ENCODE measurements at regions not wholly inside any gene's neighbourhood (a gene's known extent, or its start where the extent isn't known, plus 50 kb on each side); places are given as distances from the start of the nearest gene placed in this dataset.
"Not testable (repeated sequence)": the region's sequence is repeated elsewhere in the genome, so short reads cannot be mapped to it uniquely, and the experiment has no call there.

DNA sequence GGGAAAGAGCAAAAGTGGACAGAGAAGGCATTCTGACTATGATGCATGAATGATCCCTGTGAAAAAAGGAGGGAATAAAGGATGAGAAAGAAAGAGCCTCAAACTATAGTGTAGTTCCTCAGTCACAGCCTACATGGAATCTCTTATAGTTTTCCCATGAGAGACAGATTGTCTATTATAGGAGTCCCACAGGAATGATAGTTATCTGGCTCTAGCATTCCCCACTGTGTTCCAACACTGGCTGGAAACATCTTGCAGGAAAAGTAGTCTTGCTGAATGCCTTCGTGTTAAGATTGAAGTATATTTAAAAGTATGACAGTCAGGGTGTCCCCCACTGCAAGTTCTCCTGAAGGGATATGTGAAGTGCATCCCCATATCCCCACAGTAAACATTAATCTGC is 641.5 kb upstream of the NECTIN3 start:
- Histone ChIP-seq H3K9me3 (ENCODE audit: control insufficient read depth, insufficient read depth, low read length) (no peaks in the 10 kb centered on the region), H3K9ac (ENCODE audit: low read depth, low read length) (no peak overlapping the region), H3K4me1 (ENCODE audit: insufficient read depth, low read length) (peaks cover 7% of the 10 kb centered on the region; the same call in 1 of the 2 replicates), H3K36me3 (ENCODE audit: insufficient read depth, low read length) (no peaks in the 10 kb centered on the region)

DNA sequence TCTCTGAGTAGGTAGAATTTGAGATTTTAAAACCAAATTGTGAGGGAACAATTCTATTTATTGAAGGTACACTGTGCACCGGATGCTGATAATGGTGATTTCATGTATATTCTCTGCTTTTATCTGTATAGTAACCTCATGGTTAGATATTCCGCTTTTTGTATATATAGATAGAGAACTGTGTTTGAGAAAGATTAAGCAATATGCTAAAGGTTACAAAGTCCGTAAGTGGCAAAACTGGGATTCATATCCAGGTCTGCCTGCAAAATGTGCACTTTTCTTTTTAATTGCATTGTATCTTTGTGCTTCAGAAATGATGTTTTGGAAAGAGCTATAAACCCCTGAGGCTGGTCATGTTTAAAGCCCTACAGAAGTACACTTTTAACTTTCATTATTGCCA is 635.4 kb upstream of the NECTIN3 start:
- Histone ChIP-seq H3K9ac (ENCODE audit: low read depth, low read length) (no peak overlapping the region), H3K9me3 (ENCODE audit: control insufficient read depth, insufficient read depth, low read length) (no peaks in the 10 kb centered on the region), H3K4me1 (ENCODE audit: insufficient read depth, low read length) (peaks cover 7% of the 10 kb centered on the region; the same call in 1 of the 2 replicates), H3K36me3 (ENCODE audit: insufficient read depth, low read length) (no peaks in the 10 kb centered on the region)

DNA sequence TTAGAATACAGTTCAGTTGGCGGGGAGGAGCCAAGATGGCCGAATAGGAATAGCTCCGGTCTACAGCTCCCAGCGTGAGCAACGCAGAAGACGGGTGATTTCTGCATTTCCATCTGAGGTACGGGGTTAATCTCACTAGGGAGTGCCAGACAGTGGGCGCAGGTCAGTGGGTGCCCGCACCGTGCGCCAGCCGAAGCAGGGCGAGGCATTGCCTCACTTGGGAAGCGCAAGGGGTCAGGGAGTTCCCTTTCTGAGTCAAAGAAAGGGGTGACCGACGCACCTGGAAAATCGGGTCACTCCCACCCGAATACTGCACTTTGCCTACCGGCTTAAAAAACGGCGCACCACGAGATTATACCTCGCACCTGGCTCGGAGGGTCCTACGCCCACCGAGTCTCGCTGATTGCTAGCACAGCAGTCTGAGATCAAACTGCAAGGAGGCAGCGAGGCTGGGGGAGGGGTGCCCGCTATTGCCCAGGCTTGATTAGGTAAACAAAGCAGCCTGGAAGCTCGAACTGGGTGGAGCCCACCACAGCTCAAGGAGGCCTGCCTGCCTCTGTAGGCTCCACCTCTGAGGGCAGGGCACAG is 631.5 kb upstream of the NECTIN3 start:
- H3K4me1 ChIP-seq (ENCODE audit: insufficient read depth, low read length); H3K36me3 ChIP-seq (ENCODE audit: insufficient read depth, low read length); H3K9me3 ChIP-seq (ENCODE audit: control insufficient read depth, insufficient read depth, low read length); H3K9ac ChIP-seq (ENCODE audit: low read depth, low read length): not testable (repeated sequence)

DNA sequence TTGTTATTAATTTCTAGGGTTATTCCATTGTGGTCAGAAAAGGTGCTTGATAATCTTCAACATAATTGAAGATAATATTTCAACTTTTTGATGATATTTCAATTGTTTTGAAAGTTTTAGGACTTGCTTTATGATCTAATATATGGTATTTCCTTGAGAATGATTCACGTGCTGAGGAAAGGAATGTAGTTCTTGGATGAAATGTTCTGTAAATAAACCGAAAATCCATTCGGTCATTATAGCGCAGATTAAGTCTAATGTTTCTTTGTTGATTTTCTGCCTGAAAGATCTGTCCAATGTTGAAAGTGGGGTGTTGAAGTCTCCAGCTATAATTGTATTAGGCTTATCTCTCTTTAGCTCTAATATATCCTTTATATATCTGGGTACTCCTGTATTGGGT is 617.5 kb upstream of the NECTIN3 start:
- Histone ChIP-seq H3K36me3 (ENCODE audit: insufficient read depth, low read length) (no peaks in the 10 kb centered on the region), H3K4me1 (ENCODE audit: insufficient read depth, low read length) (no peaks in the 10 kb centered on the region), H3K9me3 (ENCODE audit: control insufficient read depth, insufficient read depth, low read length) (0 out of 2 replicates have a peak, but pooled peaks cover 3% of the 10 kb centered on the region), H3K9ac (ENCODE audit: low read depth, low read length) (no peak overlapping the region)

DNA sequence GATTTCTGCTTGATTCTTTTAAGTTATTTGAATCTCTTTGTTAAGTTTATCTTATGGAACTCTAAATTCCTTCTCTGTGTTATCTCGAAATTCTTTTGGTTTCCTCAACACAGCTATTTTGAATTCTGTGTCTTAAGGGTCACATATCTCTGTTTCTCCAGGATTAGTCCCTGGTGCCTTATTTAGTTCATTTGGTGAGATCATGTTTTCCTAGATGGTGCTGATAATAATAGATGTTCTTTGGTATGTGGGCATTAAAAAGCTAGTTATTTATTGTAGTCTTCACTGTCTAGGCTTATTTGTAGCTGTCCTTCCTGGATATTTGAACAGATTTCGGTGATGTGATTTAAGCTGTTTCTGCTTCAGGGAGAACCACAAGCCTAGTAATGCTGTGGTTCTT is 615.6 kb upstream of the NECTIN3 start:
- Histone ChIP-seq H3K36me3 (ENCODE audit: insufficient read depth, low read length) (no peaks in the 10 kb centered on the region), H3K4me1 (ENCODE audit: insufficient read depth, low read length) (no peaks in the 10 kb centered on the region), H3K9ac (ENCODE audit: low read depth, low read length) (no peak overlapping the region), H3K9me3 (ENCODE audit: control insufficient read depth, insufficient read depth, low read length) (0 out of 2 replicates have a peak, but pooled peaks cover 3% of the 10 kb centered on the region)

DNA sequence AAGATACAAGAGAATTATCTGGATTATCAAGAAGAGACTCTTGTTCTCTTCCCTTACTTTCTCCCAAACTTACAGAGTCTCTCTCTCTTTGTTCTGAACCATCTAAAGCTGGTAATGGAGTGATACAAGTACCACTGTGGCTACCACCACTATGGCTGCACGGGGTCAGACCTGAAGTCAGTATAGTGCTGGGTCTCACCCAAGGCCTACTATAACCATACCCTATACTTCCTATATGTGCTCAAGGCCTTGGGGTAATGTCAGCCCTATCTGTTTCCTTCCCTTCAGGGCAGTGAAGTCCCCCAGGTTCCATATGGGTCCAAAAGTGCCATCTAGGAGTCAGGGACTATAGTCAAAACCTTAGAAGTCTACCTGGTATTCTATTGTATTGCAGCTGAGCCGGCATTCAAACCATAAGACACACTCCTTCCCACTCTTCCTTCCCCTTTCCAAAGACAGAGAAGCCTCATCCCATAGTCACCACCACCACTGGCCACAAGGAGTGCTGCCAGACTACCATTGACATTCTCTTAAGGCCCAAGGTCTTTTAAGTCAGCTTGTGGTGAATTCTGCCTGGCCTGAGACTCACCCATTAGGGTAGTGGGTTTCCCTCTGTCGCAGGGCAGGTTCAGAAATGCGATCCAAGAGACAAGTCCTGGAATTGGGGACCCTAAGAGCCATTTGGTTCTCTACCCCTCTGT is 615.0 kb upstream of the NECTIN3 start:
- Histone ChIP-seq H3K9ac (ENCODE audit: low read depth, low read length) (no peak overlapping the region), H3K36me3 (ENCODE audit: insufficient read depth, low read length) (no peaks in the 10 kb centered on the region), H3K9me3 (ENCODE audit: control insufficient read depth, insufficient read depth, low read length) (0 out of 2 replicates have a peak, but pooled peaks cover 3% of the 10 kb centered on the region), H3K4me1 (ENCODE audit: insufficient read depth, low read length) (no peaks in the 10 kb centered on the region)

DNA sequence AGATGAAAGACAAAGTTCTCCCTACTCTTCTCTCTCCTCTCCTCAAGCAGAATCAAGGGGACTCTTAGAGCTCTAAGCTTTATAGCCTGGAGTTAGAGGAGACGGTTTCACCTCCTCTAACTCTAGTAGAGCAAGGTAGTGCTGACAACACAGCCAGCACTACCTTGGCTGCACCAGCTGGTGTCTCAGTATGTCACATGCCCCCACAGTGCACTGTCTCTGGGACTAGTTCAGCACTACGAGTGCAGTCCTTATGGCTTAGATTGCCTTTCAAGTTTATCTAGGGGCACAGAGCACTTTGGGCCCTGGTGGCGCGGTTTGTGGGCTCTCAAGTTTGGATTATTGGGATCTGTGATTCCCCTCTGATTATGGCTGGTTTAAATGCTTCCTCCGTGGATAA is 614.1 kb upstream of the NECTIN3 start:
- H3K4me1 ChIP-seq (ENCODE audit: insufficient read depth, low read length) = no peaks in the 10 kb centered on the region

DNA sequence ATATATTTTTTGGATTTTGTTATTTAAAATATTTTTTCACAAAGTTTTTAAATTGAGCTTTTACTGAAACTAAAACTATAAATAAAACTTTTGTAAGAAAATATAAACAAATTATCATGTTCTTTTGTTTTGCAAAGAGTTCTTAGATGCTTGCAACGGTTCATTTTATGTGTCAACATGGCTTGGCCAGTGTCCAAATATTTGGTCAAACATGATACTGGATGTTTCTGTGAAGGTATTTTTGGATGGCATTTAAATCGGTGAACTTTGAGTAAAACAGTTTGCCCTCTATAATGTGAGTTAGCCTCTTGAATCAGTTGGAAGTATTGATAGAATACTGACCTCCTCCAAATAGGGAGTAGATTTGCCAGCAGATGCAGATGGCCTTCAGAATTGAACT is 612.6 kb upstream of the NECTIN3 start:
- Histone ChIP-seq H3K9ac (ENCODE audit: low read depth, low read length) (no peak overlapping the region), H3K4me1 (ENCODE audit: insufficient read depth, low read length) (no peaks in the 10 kb centered on the region), H3K9me3 (ENCODE audit: control insufficient read depth, insufficient read depth, low read length) (0 out of 2 replicates have a peak, but pooled peaks cover 3% of the 10 kb centered on the region), H3K36me3 (ENCODE audit: insufficient read depth, low read length) (no peaks in the 10 kb centered on the region)

More for the DNA sequence above, 614.1 kb upstream of the NECTIN3 start:
- 0 out of 2 replicates have a peak, but pooled peaks cover 3% of the 10 kb centered on the region for H3K9me3 ChIP-seq (ENCODE audit: control insufficient read depth, insufficient read depth, low read length)
- H3K36me3 ChIP-seq (ENCODE audit: insufficient read depth, low read length) = no peaks in the 10 kb centered on the region
- H3K9ac ChIP-seq (ENCODE audit: low read depth, low read length) = no peak overlapping the region

DNA sequence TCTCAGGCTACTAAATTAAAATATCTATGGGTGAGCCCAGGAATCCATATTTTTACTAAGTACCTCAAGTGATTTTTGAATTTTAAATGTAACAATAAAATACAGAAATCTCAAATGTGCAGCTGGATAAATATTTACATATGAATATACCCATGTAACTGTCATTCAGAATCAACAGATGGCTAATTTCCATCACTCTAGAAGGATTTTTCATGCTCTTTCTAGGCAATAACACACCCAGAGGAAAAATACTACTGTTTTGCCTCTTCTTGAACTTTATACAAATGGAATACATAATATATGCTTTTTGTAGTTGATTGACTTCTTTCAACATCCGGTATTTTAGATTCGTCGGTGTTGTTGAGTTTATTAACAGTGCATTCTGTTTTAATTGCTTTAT is 601.3 kb upstream of the NECTIN3 start:
- no peak overlapping the region for H3K9ac ChIP-seq (ENCODE audit: low read depth, low read length)
- 0 out of 2 replicates have a peak, but pooled peaks cover 3% of the 10 kb centered on the region for H3K9me3 ChIP-seq (ENCODE audit: control insufficient read depth, insufficient read depth, low read length)
- peaks cover 8% of the 10 kb centered on the region; the same call in 1 of the 2 replicates for H3K4me1 ChIP-seq (ENCODE audit: insufficient read depth, low read length)
- H3K36me3 ChIP-seq (ENCODE audit: insufficient read depth, low read length) = no peaks in the 10 kb centered on the region

DNA sequence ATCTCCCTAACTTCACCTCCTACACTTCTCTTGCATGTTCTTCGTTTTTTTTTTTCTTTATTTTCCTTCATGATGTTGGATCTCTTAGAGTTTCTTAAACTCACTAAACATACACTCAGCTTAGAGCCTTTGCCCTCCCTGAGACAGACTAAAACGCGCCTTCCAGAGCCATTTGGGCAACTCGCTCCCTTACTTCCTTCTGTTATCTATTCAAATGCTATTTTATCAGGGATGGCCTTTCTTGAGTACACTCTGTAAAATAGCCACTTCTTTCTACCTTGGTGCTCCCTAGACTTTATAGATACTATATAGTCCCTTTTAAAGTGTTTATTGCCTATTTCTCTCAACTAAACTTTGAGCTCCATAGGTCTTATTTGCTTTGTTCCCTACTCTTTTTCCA is 598.2 kb upstream of the NECTIN3 start:
- Histone ChIP-seq H3K9ac (ENCODE audit: low read depth, low read length) (no peak overlapping the region), H3K9me3 (ENCODE audit: control insufficient read depth, insufficient read depth, low read length) (0 out of 2 replicates have a peak, but pooled peaks cover 3% of the 10 kb centered on the region), H3K36me3 (ENCODE audit: insufficient read depth, low read length) (no peaks in the 10 kb centered on the region), H3K4me1 (ENCODE audit: insufficient read depth, low read length) (no peaks in the 10 kb centered on the region)

DNA sequence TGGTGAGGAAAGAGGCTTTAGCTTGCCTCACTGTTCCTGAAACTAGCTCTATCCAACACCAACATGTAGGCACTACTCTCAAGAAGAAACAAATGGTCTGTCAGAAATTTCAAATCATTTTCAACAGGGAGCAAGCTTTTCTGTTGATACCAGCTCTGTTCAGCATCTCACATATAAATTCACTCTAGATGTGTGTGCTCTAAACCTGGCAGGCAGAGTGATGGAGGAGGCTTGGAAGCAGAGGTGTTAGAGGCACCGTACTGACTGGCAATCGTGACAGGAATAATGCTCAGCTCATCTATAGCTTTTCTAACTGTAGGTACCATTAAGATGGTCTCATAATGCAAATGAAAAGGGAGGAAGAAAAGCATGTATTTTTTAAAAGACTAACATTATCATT is 597.2 kb upstream of the NECTIN3 start:
- H3K4me1 ChIP-seq (ENCODE audit: insufficient read depth, low read length) = no peaks in the 10 kb centered on the region
- no peaks in the 10 kb centered on the region for H3K36me3 ChIP-seq (ENCODE audit: insufficient read depth, low read length)
- H3K9me3 ChIP-seq (ENCODE audit: control insufficient read depth, insufficient read depth, low read length) = 0 out of 2 replicates have a peak, but pooled peaks cover 3% of the 10 kb centered on the region
- H3K9ac ChIP-seq (ENCODE audit: low read depth, low read length) = no peak overlapping the region

DNA sequence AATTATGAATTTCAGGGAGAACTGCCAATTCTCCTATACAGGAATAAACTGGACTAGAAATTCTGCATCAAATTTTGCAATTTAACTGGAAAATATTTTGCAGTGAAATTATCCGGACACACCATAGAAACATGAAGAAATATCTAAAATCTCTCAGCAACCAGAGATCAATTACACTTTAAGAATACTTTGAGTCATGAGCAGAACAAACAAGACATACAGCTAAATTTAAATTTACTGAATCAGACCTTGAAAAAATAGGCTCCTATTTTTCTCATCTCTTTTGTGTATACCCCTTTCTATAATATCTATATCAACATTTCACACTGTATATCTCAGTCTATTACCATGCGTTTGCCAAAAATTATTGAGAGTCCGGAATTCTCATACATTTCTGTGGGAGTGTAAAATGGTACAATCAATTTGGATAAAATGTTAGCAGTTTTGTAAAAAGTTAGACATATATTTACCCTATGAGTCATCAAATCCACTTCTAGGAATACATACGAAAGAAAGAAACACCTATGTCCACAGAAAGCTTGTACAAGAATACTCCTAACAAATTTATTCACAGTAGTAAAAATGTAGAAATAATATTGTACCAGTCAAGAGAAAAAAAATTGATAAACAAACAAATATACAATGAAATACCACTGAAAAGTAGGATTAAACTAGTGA is 593.1 kb upstream of the NECTIN3 start:
- Histone ChIP-seq H3K36me3 (ENCODE audit: insufficient read depth, low read length) (no peaks in the 10 kb centered on the region), H3K9ac (ENCODE audit: low read depth, low read length) (no peak overlapping the region), H3K9me3 (ENCODE audit: control insufficient read depth, insufficient read depth, low read length) (peaks cover 6% of the 10 kb centered on the region; the same call in 1 of the 2 replicates), H3K4me1 (ENCODE audit: insufficient read depth, low read length) (no peaks in the 10 kb centered on the region)

DNA sequence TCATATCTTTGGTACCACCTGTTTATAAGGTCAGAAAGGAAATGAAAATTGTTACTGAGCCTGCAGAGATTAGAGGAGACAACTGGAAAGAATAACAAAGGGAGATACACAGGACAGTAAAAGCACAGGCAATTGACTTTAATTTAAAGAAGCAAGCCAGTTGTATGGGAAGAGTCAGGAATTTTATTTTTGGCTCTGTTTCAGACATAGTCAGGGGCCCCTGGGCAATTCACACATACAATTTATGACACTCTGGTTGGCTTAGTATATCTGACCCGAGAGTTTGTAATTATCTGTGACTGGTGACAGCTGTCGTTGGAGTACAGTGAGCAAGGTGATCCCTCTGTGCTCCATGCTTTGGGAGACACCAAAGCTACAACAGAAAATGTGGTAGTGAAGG is 591.9 kb upstream of the NECTIN3 start:
- Histone ChIP-seq H3K36me3 (ENCODE audit: insufficient read depth, low read length) (no peaks in the 10 kb centered on the region), H3K4me1 (ENCODE audit: insufficient read depth, low read length) (no peaks in the 10 kb centered on the region), H3K9ac (ENCODE audit: low read depth, low read length) (no peak overlapping the region), H3K9me3 (ENCODE audit: control insufficient read depth, insufficient read depth, low read length) (peaks cover 9% of the 10 kb centered on the region; the same call in 1 of the 2 replicates)

DNA sequence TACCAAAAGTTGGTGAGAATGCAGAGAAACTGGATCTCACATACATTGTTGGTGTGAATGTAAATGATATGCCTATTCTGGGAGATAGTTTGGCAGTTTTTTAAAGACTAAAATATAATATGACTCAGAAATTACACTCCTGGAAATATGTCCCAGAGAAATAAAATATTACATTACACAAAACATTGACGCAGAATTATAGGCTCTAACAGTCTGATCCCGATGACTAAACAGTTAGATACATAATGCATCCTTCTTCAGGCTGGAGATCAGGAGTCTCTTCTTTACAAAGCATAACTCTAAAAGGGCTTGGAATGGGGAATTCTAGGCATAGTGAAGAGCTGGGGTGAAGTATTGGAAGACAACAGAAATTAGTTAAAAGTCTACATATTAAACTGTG is 586.2 kb upstream of the NECTIN3 start:
- peaks cover 9% of the 10 kb centered on the region for H3K9me3 ChIP-seq (ENCODE audit: control insufficient read depth, insufficient read depth, low read length)
- H3K36me3 ChIP-seq (ENCODE audit: insufficient read depth, low read length) = no peaks in the 10 kb centered on the region
- no peaks in the 10 kb centered on the region for H3K4me1 ChIP-seq (ENCODE audit: insufficient read depth, low read length)
- no peak overlapping the region for H3K9ac ChIP-seq (ENCODE audit: low read depth, low read length)

DNA sequence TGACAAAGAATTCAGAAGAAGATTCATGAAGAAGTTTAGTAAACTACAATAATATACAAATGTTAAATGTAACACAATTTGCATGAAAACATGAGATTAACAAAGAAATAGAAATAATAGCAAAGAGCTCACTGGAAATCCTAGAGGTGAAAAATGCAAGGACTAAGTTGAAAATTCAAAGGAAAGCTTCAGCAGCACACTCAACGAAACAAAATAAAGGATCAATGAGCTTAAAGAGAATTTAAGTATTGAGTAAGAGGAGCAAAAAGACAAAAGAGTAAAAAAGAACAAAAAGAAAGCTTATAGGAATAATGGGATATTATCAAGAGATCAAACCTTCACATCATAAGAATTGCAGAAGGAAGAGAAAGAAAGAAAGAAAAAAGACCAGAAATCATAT is 583.8 kb upstream of the NECTIN3 start:
- Histone ChIP-seq H3K9me3 (ENCODE audit: control insufficient read depth, insufficient read depth, low read length) (peaks cover 4% of the 10 kb centered on the region), H3K9ac (ENCODE audit: low read depth, low read length) (no peak overlapping the region), H3K4me1 (ENCODE audit: insufficient read depth, low read length) (no peaks in the 10 kb centered on the region), H3K36me3 (ENCODE audit: insufficient read depth, low read length) (no peaks in the 10 kb centered on the region)
